Progenitor cell of endocrine pancreas (in vitro differentiated cells): ENCODE measurements at regions not wholly inside any gene's neighbourhood (a gene's known extent, or its start where the extent isn't known, plus 50 kb on each side); places are given as distances from the start of the nearest gene placed in this dataset.
"Not testable (repeated sequence)": the region's sequence is repeated elsewhere in the genome, so short reads cannot be mapped to it uniquely, and the experiment has no call there.

Experiments used
- DNase-seq: peaks from one replicate; pipeline ENCODE4 v3.0.0; 2021; ENCODE audit warnings: low spot score; ENCODE audit not compliant: unreplicated experiment
- H3K27ac Mint-ChIP-seq: 2 replicates; pipeline ENCODE4 v1.8.0; 2021; ENCODE audit warnings: mild to moderate bottlenecking, moderate library complexity, mixed read lengths
- H3K27me3 Mint-ChIP-seq: 2 replicates; pipeline ENCODE4 v1.8.0; 2021; ENCODE audit warnings: mixed read lengths
- H3K36me3 Mint-ChIP-seq: 2 replicates; pipeline ENCODE4 v1.8.0; 2022; ENCODE audit warnings: mixed read lengths; ENCODE audit not compliant: insufficient read depth
- H3K4me1 Mint-ChIP-seq: 2 replicates; pipeline ENCODE4 v1.8.0; 2021; ENCODE audit warnings: low read depth, mixed read lengths
- H3K4me3 Mint-ChIP-seq: 2 replicates; pipeline ENCODE4 v1.8.0; 2021; ENCODE audit warnings: low read depth, mild to moderate bottlenecking, moderate library complexity, mixed read lengths
- H3K9me3 Mint-ChIP-seq: 2 replicates; pipeline ENCODE4 v1.8.0; 2021; ENCODE audit warnings: low read depth, mixed read lengths
- CTCF ChIP-seq: fragments of 200-600 bp; sonication (generic); IDR thresholded peaks from one replicate; pipeline ENCODE4 v1.5.0; 2021; ENCODE audit warnings: antibody characterized with exemption, mild to moderate bottlenecking; ENCODE audit not compliant: unreplicated experiment

- Mint-ChIP-seq H3K27me3 (no peaks in the 10 kb centered on the region), H3K4me3 (no peak overlapping the region), H3K4me1 (peaks cover 11% of the 10 kb centered on the region), H3K27ac (no peak overlapping the region), H3K9me3 (no peaks in the 10 kb centered on the region), H3K36me3 (no peaks in the 10 kb centered on the region)
- no peak for TF ChIP-seq CTCF
- no peak for DNase-seq
Measured at GRCh38 chr4:120554086-120554485, 368.4 kb downstream of the PRDM5 start.

GRCh38 chr4:120550624-120551220 lies 371.8 kb downstream of the PRDM5 start:
- H3K27me3 Mint-ChIP-seq, H3K4me3 Mint-ChIP-seq, DNase-seq, H3K27ac Mint-ChIP-seq, H3K36me3 Mint-ChIP-seq, H3K9me3 Mint-ChIP-seq: not testable (repeated sequence)
- peaks cover 15% of the 10 kb centered on the region for H3K4me1 Mint-ChIP-seq

- no peaks in the 10 kb centered on the region for H3K27me3 Mint-ChIP-seq
- H3K4me1 Mint-ChIP-seq: peaks cover 9% of the 10 kb centered on the region
- DNase-seq: no peak
- H3K9me3 Mint-ChIP-seq: no peaks in the 10 kb centered on the region
- no peaks in the 10 kb centered on the region for H3K36me3 Mint-ChIP-seq
- TF ChIP-seq CTCF: no peak
- peak overlapping the region; percentile 56 for H3K27ac Mint-ChIP-seq
- no peak overlapping the region for H3K4me3 Mint-ChIP-seq
Measured at GRCh38 chr4:120549011-120549570, 373.4 kb downstream of the PRDM5 start.

GRCh38 chr4:120545391-120545790 lies 377.1 kb downstream of the PRDM5 start:
- H3K4me3 Mint-ChIP-seq: no peak overlapping the region
- no peak for DNase-seq
- H3K27ac Mint-ChIP-seq: no peak overlapping the region
- no peaks in the 10 kb centered on the region for H3K9me3 Mint-ChIP-seq
- no peaks in the 10 kb centered on the region for H3K27me3 Mint-ChIP-seq
- H3K4me1 Mint-ChIP-seq: peaks cover 9% of the 10 kb centered on the region
- TF ChIP-seq CTCF: no peak
- no peaks in the 10 kb centered on the region for H3K36me3 Mint-ChIP-seq

- H3K9me3 Mint-ChIP-seq: no peaks in the 10 kb centered on the region
- no peaks in the 10 kb centered on the region for H3K36me3 Mint-ChIP-seq
- H3K27me3 Mint-ChIP-seq: no peaks in the 10 kb centered on the region
- DNase-seq: no peak
- no peak for TF ChIP-seq CTCF
- no peak overlapping the region for H3K27ac Mint-ChIP-seq
- no peak overlapping the region for H3K4me3 Mint-ChIP-seq
- peaks cover 9% of the 10 kb centered on the region for H3K4me1 Mint-ChIP-seq
Measured at GRCh38 chr4:120544838-120545237, 377.7 kb downstream of the PRDM5 start.

GRCh38 chr4:120540625-120541024 lies 381.9 kb downstream of the PRDM5 start:
- Mint-ChIP-seq H3K4me3 (no peak overlapping the region), H3K36me3 (no peaks in the 10 kb centered on the region), H3K27ac (no peak overlapping the region), H3K27me3 (no peaks in the 10 kb centered on the region), H3K4me1 (peaks cover 2% of the 10 kb centered on the region), H3K9me3 (no peaks in the 10 kb centered on the region)
- no peak for DNase-seq
- TF ChIP-seq CTCF: no peak
